C4-2B (cell line): ENCODE measurements at regions not wholly inside any gene's neighbourhood (a gene's known extent, or its start where the extent isn't known, plus 50 kb on each side); places are given as distances from the start of the nearest gene placed in this dataset.

Experiments
- H3K27ac ChIP-seq: fragments of 450-650 bp; 2 replicates; pipeline ENCODE4 v1.5.1; 2017
- CTCF ChIP-seq: fragments of 450-650 bp; conservative IDR thresholded peaks from 2 replicates; pipeline ENCODE4 v1.5.1; 2017; ENCODE audit warnings: mild to moderate bottlenecking
- ZFX ChIP-seq: fragments of 450-650 bp; IDR thresholded peaks from 2 replicates; pipeline ENCODE4 v1.6.1; 2017

- no peak for TF ChIP-seq ZFX
- no peak overlapping the region for H3K27ac ChIP-seq
These were observed 1105.3 kb upstream of the LCORL start for GRCh38 chr4:19126903-19127302.

- H3K27ac ChIP-seq: no peak overlapping the region
- no peak for TF ChIP-seq ZFX
- TF ChIP-seq CTCF: no peak
These were observed 1102.1 kb upstream of the LCORL start for GRCh38 chr4:19123681-19124080.

GRCh38 chr4:19119904-19120560 is 1098.5 kb upstream of the LCORL start:
- TF ChIP-seq CTCF (no peak), ZFX (no peak)
- H3K27ac ChIP-seq: no peak overlapping the region

GRCh38 chr4:19117022-19117421 is 1095.5 kb upstream of the LCORL start:
- TF ChIP-seq ZFX (no peak), CTCF (no peak)
- no peak overlapping the region for H3K27ac ChIP-seq

- TF ChIP-seq CTCF (no peak), ZFX (no peak)
- H3K27ac ChIP-seq: no peak overlapping the region
These were observed 1082.6 kb upstream of the LCORL start for GRCh38 chr4:19104176-19104575.

- no peak overlapping the region for H3K27ac ChIP-seq
- TF ChIP-seq CTCF (no peak), ZFX (no peak)
These were observed 1074.0 kb upstream of the LCORL start for GRCh38 chr4:19095491-19096046.

- no peak overlapping the region for H3K27ac ChIP-seq
- TF ChIP-seq CTCF: no peak
- no peak for TF ChIP-seq ZFX
These were observed 1072.4 kb upstream of the LCORL start for GRCh38 chr4:19093951-19094350.

GRCh38 chr4:19092797-19093196 is 1071.2 kb upstream of the LCORL start:
- TF ChIP-seq ZFX: no peak
- no peak for TF ChIP-seq CTCF

More at GRCh38 chr4:19092797-19093196, 1071.2 kb upstream of the LCORL start:
- no peak overlapping the region for H3K27ac ChIP-seq
